ENCODE measurements at regions not wholly inside any gene's neighbourhood (a gene's known extent, or its start where the extent isn't known, plus 50 kb on each side); places are given as distances from the start of the nearest gene placed in this dataset.
A peak's percentile ranks its signal among the peaks of the same experiment; 100 is the strongest.

DNA sequence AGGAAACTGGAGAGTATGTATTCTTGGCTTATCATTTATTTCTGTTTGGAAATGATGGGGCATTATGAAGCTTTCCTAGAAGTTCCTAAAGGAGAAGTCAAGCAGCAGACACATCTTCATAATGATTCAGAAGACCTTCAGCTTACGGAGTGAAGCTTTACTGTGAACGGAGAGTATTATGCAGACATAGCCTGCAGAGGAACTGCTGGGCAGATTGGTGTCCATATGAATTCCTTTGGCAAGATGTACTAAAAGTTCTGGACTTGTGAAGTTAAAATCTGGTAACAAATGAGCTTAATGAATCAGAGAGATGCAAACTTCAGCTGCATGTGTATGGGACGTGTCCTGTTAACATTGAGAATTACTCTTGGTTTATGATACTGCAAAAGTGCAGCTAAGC, 60.1 kb downstream of the NABP1 start:
- no peak for DNase-seq (ENCODE audit: low read depth in 4 of 4, low spot score in 1 of 4)

DNA sequence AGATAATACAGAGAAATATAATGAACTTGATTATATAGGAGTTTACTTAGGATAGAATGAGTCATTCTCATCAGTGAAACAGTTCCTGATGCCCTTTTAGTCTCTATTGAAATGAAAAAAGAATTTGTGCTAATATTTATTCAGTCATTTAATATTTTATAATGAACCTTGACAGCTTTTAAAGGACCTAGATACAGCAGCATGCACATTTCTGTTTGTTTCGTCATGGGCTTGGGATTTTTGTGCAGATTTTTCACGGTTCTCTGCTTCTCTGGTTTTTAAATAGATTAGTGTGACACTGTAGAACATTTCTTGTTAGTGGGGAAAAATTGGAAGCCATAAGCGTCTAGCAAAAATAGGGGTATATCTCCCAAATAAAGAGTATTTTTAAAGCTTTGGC, 60.7 kb downstream of the NABP1 start:
- DNase-seq (ENCODE audit: low read depth in 4 of 4, low spot score in 1 of 4): no peak

DNA sequence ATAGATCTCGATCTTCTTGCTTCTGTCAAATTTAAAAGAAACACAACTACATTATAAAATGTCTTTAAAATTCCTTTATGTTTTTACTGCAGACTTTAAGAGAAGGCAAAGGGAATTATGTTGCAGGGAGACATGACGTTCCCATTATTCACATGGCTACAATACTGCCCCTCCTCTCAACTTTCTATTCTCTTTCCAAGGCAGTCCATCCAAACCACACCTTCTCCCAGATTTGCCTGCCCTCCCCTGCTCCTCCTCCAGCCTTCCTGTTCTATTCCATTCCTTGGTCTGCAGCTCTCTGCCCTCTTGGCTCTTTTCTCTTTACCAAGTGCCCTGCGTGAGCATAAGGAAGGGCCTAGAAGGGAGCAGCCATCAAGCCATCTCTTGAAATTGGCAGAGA, 61.3 kb downstream of the NABP1 start:
- DNase-seq (ENCODE audit: low read depth in 4 of 4, low spot score in 1 of 4): no peak

DNA sequence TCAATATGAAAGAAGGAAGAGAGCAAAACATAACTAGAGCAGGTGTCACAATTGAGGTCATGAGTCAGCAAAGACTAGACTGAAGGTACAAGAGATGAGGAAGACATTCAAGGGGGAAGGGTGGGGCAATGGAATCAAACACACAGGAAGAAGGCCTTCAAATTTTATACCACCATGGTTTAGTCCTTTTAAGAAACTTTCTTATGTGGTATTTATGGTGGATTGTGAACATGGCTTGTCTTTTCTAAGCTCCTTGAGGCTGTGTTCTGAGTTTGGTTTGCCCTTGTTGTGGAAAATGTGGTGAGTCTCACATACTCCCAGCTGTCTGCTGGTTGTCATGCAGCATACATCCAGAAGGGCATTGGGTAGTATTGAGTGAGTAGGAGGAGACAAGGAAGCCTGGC, 62.1 kb downstream of the NABP1 start:
- DNase-seq (ENCODE audit: low read depth in 4 of 4, low spot score in 1 of 4): peak in 1 of 4 experiments; percentile 7

DNA sequence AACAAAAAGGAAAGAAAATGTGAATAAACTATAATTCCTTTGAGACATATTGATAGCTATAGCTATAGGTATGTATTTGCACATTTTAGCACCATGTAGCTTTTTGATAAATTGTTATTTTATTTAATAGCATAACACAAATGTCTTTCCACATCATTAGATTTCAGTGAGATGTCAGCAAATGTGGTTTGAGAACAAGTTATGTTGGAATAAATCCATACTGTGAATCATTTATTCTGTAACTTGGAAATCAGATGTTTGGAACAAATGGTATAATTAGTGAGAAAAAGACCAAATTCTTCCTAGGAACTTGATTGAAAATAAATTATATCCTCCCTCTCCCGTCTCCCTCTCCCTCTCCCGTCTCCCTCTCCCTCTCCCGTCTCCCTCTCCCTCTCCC, 62.8 kb downstream of the NABP1 start:
- no peak for DNase-seq (ENCODE audit: low read depth in 4 of 4, low spot score in 1 of 4)

DNA sequence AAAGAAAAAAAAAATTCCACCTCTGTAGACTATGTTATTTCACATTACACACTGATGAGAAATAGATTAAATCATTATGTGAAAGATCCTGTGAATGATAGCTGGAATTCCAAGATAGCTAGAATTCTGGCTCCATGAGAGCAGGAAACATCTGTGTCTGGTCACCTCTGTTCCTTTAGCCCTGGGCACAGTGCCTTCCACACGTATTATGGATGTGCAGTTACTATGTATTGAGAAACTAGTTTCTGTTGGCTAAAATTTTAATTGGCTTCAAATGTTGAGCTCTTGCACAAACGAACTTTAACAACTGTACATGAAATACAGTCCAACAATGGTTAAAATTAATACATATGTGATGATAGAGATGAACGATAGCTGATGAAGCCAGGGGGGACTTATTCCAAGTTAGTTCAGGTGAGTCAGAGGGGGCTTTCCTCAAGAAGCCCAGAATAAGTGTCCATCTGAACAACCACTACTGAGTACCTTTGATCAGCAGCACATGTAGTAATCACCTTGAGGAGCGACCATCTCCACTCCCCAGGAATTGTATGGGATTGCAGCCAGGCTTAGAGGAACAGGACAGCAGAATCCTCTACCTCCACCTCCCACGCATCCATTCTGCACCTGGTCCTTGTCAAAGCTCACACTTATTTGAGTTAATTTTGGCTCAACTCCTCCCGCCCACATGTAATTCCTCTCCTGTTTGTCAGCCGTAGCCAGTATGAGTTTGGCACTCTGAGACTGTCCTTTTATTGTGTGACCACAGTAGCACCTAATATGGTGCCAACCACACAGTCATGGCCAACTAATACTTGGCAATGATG, 68.6 kb downstream of the NABP1 start:
- no peak for DNase-seq (ENCODE audit: low read depth in 4 of 4, low spot score in 1 of 4)

DNA sequence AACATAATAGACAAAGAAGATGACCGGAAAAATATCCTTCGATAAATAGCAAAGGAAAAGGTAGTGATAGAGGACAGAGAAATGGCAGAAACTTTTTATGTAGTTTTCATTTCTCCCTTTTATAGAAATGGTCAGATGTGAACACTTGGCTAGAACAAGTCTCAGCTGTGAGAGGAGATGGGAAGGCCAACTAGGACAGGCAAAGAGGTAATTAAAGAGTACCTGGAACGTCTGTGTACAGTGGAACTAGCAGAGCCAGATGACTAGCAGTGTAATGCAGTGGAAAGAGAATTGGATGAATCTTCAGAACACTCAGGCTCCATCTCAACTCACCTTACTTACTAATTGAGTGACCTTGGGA, 69.2 kb downstream of the NABP1 start:
- DNase-seq (ENCODE audit: low read depth in 4 of 4, low spot score in 1 of 4): no peak

DNA sequence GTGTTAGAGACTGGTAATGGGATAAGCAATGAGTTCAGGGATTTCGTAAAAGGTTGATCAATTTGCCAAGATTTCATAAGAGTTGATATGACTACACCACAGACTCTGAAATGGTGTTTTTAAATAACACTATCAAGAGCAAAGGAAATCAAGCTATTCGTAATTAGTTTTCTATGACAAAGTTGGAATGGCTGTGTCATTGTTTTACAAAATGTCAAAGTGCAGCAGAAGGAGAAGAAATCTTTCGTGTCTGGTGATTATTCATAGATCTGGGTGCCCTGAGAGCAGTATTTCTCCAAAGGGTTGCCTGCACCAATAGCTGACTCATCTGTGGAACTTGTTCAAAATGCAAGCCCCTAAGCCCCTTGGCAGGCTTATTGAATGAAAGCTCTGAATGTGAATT, 70.1 kb downstream of the NABP1 start:
- DNase-seq (ENCODE audit: low read depth in 4 of 4, low spot score in 1 of 4): no peak

DNA sequence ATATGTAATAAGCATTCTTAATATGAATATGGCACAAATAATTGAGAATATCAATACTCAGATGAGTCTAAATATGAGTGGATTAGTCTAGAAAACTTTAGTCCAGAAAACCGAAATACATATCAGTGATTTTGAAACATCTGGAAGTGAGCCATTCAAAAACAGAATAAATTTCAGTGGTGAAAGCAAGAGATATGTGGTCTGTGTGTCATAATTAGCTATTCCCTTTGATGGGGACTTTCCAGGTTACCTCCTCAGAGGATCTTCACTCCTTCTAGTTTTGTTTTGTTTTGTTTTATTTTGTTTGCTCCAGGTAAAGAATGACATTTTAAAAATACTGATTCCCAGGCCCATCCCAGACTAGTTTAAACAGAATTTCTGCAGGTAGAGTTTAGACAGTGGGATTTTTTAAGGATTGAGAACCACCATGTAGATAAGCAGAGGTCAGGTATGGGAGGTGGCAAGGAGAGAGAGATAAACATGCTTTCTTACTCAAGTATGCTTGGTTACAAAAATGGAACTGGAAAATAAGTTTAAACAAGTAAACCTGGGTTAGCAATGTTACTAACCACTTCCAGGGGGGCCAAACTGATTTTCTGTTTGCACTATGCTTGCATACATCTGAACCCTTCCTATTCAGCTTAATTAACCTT, 70.7 kb downstream of the NABP1 start:
- DNase-seq (ENCODE audit: low read depth in 4 of 4, low spot score in 1 of 4): no peak

DNA sequence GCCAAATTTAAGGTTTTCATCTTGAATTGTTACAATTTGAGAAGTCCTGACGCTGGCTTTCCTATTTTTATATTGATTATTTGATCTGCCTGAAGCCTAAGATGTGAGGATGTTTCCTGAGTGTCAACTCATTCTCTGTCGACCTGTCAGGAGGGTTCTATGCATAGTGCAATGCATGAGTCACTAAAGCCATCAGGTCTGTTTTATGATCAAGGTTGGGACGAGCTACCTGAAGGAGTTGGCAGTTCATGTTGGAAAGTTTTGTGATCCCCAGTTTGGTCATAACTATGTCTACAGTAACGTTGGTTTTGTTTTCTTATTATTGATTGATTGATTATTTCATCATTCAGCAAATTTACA, 71.2 kb downstream of the NABP1 start:
- no peak for DNase-seq (ENCODE audit: low read depth in 4 of 4, low spot score in 1 of 4)

DNA sequence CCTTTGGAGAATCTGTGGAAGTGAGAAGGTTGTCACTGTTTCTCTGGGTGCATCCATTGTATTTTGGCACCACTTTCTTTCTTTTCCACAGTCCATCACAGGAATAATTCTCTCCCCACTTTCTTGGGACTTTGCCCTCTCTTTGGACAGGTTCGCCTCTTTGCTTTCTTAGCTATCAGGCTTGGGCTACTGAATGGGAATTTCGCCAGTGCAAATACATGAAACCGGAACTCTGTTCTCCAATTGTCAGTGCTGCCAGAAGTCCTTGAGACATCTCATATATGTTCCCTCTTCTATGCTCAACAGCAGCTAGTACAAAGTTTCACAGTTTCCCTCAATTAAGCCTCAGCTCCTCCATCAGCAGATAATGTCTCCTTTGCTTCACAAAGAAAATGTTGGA, 76.2 kb downstream of the NABP1 start:
- DNase-seq (ENCODE audit: low read depth in 4 of 4, low spot score in 1 of 4): no peak

DNA sequence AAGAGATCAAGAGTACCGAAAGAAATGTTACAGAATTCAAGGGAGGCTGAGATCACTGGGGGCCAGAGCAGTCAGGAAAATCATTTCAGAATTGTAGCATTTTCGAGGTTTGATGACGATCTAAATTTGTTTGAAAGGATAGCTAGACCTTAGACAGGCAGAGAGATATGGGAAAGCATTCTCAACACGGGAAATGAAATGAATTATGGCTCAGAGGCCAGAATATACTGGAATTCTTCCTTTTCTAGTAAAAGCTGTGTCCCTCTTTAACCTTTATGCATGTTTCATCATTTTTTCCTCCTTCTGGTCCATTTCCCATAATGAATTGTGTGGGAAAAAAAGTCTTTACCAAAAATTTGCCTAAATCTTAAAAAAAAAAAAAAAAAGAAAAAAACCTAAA, 78.8 kb downstream of the NABP1 start:
- DNase-seq (ENCODE audit: low read depth in 4 of 4, low spot score in 1 of 4): no peak

DNA sequence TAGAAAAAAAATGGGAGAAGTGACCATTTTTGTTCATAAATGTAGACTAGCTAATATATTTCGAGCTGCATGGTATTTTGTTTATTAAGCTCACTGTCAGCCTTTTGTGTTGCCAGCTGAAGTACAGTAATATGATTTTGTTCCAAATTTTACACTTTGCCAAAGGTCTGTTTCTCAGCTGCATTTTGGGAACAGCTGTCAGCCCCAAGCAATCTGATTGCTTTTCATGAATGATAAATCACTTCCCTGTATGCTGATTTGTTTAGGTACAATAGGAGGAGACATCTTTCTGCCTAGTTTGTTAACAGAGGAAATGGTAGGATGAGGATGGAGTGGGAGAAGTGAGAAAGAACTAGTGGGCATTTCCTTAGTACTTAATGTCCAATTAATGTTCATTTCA, 79.3 kb downstream of the NABP1 start:
- DNase-seq (ENCODE audit: low read depth in 4 of 4, low spot score in 1 of 4): no peak

DNA sequence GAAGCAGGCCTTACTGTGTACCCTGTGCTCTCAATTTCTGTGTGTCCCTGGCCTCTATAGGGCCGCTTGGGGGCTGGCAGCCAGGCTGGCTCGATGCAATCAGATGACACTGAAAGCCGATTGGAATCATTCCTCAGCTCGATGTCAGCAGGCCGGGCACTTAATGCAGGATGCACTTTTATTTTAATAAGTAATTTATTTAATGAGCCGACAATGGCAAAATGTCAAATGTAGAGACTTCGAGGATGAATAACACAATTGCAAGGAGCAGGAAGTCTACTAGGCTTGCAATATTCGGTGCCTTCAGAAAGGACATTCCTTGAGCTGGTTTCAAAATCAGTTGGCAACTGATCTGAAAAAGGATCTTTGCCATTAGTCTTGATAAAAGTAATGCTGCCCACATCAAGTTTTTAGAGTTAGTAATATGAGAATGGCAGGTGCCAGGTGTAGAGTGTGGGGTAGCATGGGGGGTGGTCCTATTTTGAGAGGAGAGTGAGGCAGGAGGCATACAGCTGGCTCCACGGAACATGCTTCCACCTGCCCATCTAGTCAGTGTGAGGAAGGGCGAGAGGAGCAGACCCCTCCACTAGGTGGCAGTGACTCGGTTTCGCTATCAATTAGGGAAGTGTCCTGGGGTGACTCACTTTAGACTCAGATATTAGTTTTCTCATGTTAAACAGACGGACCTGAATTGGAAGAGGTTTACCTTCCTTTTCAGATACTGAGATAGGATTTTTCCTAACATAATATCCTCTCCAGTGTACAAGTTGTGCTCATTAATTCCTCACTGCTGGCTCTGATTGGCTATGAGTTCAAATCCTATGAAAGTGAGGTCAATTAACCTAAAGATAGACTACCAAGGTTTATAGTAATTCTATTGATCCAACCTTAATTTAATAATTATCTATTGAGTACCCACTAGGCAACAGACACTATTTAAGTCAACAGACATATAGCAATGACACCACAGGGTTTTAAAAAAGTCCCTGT, 80.9 kb downstream of the NABP1 start:
- peak in 3 of 4 experiments; percentile 8 to 32 (median 27) for DNase-seq (ENCODE audit: low read depth in 4 of 4, low spot score in 1 of 4)

DNA sequence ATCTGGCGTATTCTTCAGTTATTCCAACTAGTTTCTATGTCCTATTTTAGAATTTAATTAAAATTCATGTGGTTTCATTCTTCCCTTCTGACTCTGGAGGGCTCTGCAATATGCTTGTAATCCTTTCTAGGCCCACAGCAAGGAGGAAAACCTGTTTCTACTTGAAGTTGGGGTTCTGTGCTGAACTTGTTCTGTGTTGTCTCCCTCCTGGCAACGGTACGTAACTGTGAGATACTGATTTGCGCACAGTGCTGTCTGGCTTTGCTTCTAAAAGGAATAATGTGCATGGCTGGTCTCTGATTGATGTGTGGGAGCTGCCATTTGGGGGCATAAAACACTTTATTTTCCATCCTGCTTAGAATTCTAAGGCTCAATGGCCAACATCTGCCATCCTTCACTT, 81.7 kb downstream of the NABP1 start:
- no peak for DNase-seq (ENCODE audit: low read depth in 4 of 4, low spot score in 1 of 4)

DNA sequence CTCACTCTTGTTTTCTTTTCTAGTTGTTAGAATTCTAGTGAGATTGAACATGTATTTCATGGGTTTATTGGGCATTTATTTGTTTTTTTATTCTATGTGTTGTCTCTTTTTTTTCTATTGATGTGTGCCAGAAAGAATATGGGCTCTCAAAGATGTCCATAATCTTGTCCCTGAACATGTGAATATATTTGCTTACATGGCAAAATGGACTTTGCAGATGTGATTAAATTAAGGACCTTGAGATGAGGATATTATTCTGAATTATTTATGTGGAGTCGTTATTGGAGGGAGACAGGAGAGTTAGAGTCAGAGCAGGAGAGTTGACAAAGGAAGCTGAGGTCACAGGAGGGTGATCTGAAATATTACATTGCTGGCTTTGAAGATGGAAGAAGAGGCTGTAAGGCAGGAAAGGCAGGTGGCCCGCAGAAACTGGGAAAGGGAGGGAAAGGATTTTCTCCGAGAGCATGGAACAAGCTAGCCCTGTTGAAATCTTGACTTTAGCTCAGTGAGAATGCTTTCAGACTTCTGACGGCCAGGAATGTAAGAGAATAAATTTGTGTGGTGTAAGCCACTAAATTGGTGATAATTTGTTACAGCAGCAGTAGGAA, 82.8 kb downstream of the NABP1 start:
- no peak for DNase-seq (ENCODE audit: low read depth in 4 of 4, low spot score in 1 of 4)

DNA sequence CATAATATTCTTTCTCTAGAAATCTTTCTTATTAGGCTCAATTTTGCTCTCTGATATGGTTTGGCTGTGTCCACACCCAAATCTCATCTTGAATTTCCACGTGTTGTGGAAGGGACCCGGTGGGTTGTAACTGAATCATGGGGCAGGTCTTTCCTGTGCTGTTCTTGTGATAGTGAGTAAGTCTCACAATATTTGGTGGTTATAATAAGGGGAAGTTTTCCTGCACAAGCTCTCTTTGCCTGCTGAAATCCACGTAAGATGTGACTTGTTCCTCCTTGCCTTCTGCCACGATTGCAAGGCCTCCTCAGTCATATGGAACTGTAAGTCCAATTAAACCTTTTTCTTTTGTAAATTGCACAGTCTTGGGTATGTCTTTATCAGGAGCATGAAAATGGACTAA, 73.8 kb downstream of the CAVIN2 start:
- DNase-seq (ENCODE audit: low read depth in 4 of 4, low spot score in 1 of 4): no peak

DNA sequence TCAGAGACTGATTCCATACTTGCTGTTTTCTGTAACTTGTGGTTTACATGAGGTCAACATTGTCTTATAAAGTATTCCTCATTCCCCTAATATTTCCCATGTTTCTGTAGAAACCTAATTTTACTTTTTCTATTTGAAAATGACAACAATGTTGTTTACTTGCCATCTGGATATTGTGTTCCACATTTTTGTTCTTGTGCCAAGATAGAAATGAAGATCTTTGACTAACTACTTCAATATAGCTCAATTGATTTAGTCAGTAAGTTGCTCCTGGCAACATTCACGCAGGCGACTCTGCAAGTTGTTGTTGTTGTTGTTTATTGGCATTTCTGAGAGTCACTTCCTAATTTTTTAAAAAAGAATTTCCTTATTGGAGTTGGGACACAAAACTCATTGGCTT, 69.5 kb downstream of the CAVIN2 start:
- DNase-seq (ENCODE audit: low read depth in 4 of 4, low spot score in 1 of 4): no peak

DNA sequence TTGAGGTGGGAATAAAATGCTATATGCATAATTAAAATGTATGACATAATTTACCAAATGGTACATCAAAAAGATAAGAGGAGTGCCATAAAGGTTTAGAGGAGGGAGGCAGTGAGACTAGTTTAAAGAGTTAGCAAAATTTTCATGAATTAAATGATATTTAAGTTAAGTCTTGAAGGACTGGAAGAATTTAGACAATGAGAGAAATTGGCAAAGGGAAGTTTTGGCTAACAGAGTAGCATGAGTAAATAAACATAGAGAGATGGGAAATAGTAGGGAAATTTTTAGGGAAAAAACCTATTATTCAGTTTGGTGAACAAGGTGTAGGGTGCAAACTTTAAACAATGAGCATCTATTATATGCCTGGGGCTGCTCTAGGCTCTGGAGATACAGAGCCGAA, 68.8 kb downstream of the CAVIN2 start:
- DNase-seq (ENCODE audit: low read depth in 4 of 4, low spot score in 1 of 4): no peak

DNA sequence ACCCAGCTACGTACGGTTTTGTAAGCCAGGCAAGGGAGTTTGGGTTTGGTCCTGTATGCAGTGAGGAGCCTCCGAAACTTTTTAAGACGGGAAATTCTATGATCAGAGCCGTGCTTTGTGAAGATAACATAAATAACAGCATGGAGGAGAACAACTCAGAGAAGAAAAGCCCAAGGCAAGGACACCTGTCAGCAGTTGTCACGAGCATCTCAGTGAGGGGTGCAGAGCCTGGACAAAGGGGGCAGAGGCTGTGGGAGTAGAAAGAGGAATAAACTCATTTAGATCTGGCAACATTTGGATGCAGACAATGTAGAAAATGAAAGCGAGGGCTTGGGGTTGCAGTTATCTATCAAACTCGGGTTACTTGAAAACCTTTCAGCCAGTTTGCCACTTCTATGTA, 64.5 kb downstream of the CAVIN2 start:
- no peak for DNase-seq (ENCODE audit: low read depth in 4 of 4, low spot score in 1 of 4)

DNA sequence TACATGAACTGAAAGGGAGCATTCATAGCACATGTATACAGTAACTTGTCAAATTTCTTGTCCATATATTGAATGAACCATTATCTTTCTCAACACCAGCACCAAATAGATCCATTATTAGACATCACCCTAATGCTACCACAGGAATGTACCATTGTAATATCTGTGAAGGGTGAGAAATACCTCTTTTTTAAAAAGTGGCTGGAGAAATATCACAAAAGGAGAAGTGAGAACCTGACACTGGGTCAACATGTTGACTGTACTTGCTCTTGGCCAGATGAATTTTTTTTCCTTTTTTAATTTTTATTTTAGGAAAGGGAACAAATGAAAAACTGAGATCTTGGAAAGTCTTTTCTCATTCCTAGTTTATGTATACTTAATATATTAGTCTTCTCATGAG, 63.5 kb downstream of the CAVIN2 start:
- no peak for DNase-seq (ENCODE audit: low read depth in 4 of 4, low spot score in 1 of 4)
